ENCODE measurements at regions not wholly inside any gene's neighbourhood (a gene's known extent, or its start where the extent isn't known, plus 50 kb on each side); places are given as distances from the start of the nearest gene placed in this dataset.

GRCh38 chr2:199602896-199603717 is 145.4 kb upstream of the SATB2 start:
- H4K91ac ChIP-seq (ENCODE audit: insufficient read length, low read depth, low read length) = no peak overlapping the region
- H3K4ac ChIP-seq (ENCODE audit: low read depth, low read length) = no peak overlapping the region
- no peaks in the 10 kb centered on the region for H3K4me1 ChIP-seq (ENCODE audit: insufficient read depth, low read length)
- peaks cover 5% of the 10 kb centered on the region for H3K23me2 ChIP-seq (ENCODE audit: insufficient read length, low read depth, low read length, poor library complexity, severe bottlenecking)
- Mint-ChIP-seq H3K9me3 (no peaks in the 10 kb centered on the region), H3K27ac (peak overlapping the region in 1 of 3 experiments; percentile 75; a peak in 1 of 7 replicates), H3K4me3 (peak overlapping the region in 1 of 2 experiments; percentile 48; a peak in 2 of 5 replicates), H3K4me1 (peaks cover 17 to 32% of the 10 kb centered on the region in 2 experiments), H3K27me3 (ENCODE audit: low read depth) (peaks cover 30% of the 10 kb centered on the region), H3K36me3 (ENCODE audit: insufficient read depth in 1 of 3, low read depth in 3 of 3) (no peaks in the 10 kb centered on the region)
- no peaks in the 10 kb centered on the region for H3K79me1 ChIP-seq (ENCODE audit: insufficient read depth, low read depth, low read length, poor library complexity, severe bottlenecking)
- no peak overlapping the region for H3K56ac ChIP-seq (ENCODE audit: insufficient read length, low read depth, low read length)
- no peak overlapping the region for H3T11ph ChIP-seq (ENCODE audit: low read length)
- no peak overlapping the region for H3K27ac ChIP-seq (ENCODE audit: insufficient read length, low read depth, low read length)
- H3K9me3 ChIP-seq (ENCODE audit: control insufficient read depth, low read depth, low read length) = no peaks in the 10 kb centered on the region
- H3K18ac ChIP-seq (ENCODE audit: insufficient read length, low read depth, low read length) = no peak overlapping the region
- H3K4me2 ChIP-seq (ENCODE audit: insufficient read depth, insufficient read length, low read length) = peak overlapping the region; percentile 58
- H2BK15ac ChIP-seq (ENCODE audit: low read depth, low read length) = no peak overlapping the region
- no peak for DNase-seq
- no CpG with 5 or more reads among the region's 15 CpGs for WGBS (ENCODE audit: extremely low coverage, insufficient read length, low lambda C conversion rate)
- no peak overlapping the region for H3K14ac ChIP-seq (ENCODE audit: insufficient read depth, low read length)
- no peak overlapping the region for H2BK120ac ChIP-seq (ENCODE audit: low read depth, low read length, poor library complexity, severe bottlenecking)
- no peak overlapping the region for H4K8ac ChIP-seq (replicated peaks; ENCODE audit: insufficient read length, low read depth, low read length)
- H3K27me3 ChIP-seq (ENCODE audit: insufficient read depth, low read length) = no peaks in the 10 kb centered on the region; the same call in 1 of the 2 replicates
- no peak overlapping the region for H2AFZ ChIP-seq (ENCODE audit: low read length)
- H2BK5ac ChIP-seq (ENCODE audit: insufficient read length, low read length) = no peak overlapping the region
- H3K23ac ChIP-seq (ENCODE audit: insufficient read length, low read depth, low read length) = no peak overlapping the region
- H2AK5ac ChIP-seq (ENCODE audit: insufficient read length, low read length) = no peak overlapping the region
- no peak for TF ChIP-seq CTCF (conservative IDR thresholded peaks at IDR 0.05)
- no peaks in the 10 kb centered on the region for H3K79me2 ChIP-seq (ENCODE audit: insufficient read depth, low read length)
- H2BK12ac ChIP-seq (ENCODE audit: insufficient read length, low read depth, low read length) = no peak overlapping the region
- H4K20me1 ChIP-seq (ENCODE audit: control insufficient read depth, insufficient read depth, insufficient read length) = no peaks in the 10 kb centered on the region
- no peak overlapping the region for H3K9ac ChIP-seq (ENCODE audit: extremely low read depth, insufficient read length, low read length)
- no peak overlapping the region for H2BK20ac ChIP-seq (ENCODE audit: low read depth, low read length, poor library complexity, severe bottlenecking)
- H4K5ac ChIP-seq (ENCODE audit: insufficient read length, low read depth, low read length) = no peak overlapping the region

Measured in H9 (cell line).